BE2C (cell line): ENCODE measurements at regions not wholly inside any gene's neighbourhood (a gene's known extent, or its start where the extent isn't known, plus 50 kb on each side); places are given as distances from the start of the nearest gene placed in this dataset.

Source experiments
- DNase-seq: peaks from one replicate; pipeline ENCODE4 v3.0.0-alpha.2; 2020
- H3K27me3 ChIP-seq: fragments of 250-450 bp; sonication (Bioruptor Pico); 2 replicates; pipeline ENCODE4 v1.5.1; 2020; ENCODE audit warnings: mild to moderate bottlenecking
- H3K36me3 ChIP-seq: fragments of 250-450 bp; sonication (Bioruptor Pico); 2 replicates; pipeline ENCODE4 v1.5.1; 2020; ENCODE audit warnings: mild to moderate bottlenecking
- H3K4me1 ChIP-seq: fragments of 250-450 bp; sonication (Bioruptor Pico); 2 replicates; pipeline ENCODE4 v1.5.1; 2020
- H3K4me3 ChIP-seq: 2 replicates; pipeline ENCODE4 v1.5.1; 2011; ENCODE audit warnings: low read depth, low read length
- H3K9me3 ChIP-seq: fragments of 250-450 bp; sonication (Bioruptor Pico); 2 replicates; pipeline ENCODE4 v1.5.1; 2020
- CTCF ChIP-seq: IDR thresholded peaks from 2 replicates; pipeline ENCODE4 v1.5.1; 2012; ENCODE audit warnings: mild to moderate bottlenecking, low read depth, low read length

- Histone ChIP-seq H3K36me3 (no peaks in the 10 kb centered on the region), H3K4me1 (no peaks in the 10 kb centered on the region), H3K4me3 (no peak overlapping the region), H3K27me3 (no peaks in the 10 kb centered on the region), H3K9me3 (no peaks in the 10 kb centered on the region)
- TF ChIP-seq CTCF, result no peak
- DNase-seq, result no peak
These were observed 486.5 kb downstream of the TBC1D22A start for GRCh38 chr22:47248925-47249324.

GRCh38 chr22:47247579-47248240 lies 485.3 kb downstream of the TBC1D22A start:
- no peaks in the 10 kb centered on the region for H3K27me3 ChIP-seq
- H3K4me1 ChIP-seq, result no peaks in the 10 kb centered on the region
- no peaks in the 10 kb centered on the region for H3K36me3 ChIP-seq
- no peak for DNase-seq
- TF ChIP-seq CTCF, result no peak
- H3K9me3 ChIP-seq, result no peaks in the 10 kb centered on the region
- no peak overlapping the region for H3K4me3 ChIP-seq

- Histone ChIP-seq H3K27me3 (no peaks in the 10 kb centered on the region), H3K36me3 (no peaks in the 10 kb centered on the region), H3K9me3 (no peaks in the 10 kb centered on the region)
These were observed 483.3 kb downstream of the TBC1D22A start for GRCh38 chr22:47245786-47246185.

DNA sequence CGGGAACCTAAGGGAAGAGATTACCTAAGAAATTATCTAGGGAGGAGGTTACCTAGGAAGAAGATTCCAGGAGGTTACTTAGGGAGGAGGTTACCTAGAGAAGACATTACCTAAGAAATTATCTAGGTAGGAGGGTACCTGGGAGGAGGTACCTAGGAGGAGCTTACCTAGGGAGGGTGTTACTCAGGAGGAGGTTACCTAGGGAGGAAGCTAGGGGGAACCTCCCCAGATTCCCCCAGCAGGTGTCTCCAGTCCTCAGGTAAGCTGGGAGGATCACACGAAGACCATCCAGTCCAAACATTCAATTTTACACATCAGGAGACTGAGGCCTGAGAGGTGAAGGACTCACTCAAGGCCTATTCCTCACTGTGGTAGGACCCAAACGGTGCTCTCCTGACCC lies 482.8 kb downstream of the TBC1D22A start:
- Histone ChIP-seq H3K4me3 (no peak overlapping the region), H3K9me3 (no peaks in the 10 kb centered on the region), H3K36me3 (no peaks in the 10 kb centered on the region), H3K4me1 (no peaks in the 10 kb centered on the region), H3K27me3 (no peaks in the 10 kb centered on the region)
- TF ChIP-seq CTCF, result no peak
- no peak for DNase-seq

More at GRCh38 chr22:47245786-47246185, 483.3 kb downstream of the TBC1D22A start:
- H3K4me3 ChIP-seq, result no peak overlapping the region
- TF ChIP-seq CTCF, result no peak
- H3K4me1 ChIP-seq, result no peaks in the 10 kb centered on the region
- no peak for DNase-seq

GRCh38 chr22:47240116-47240515 lies 477.7 kb downstream of the TBC1D22A start:
- H3K4me3 ChIP-seq, result no peak overlapping the region
- H3K9me3 ChIP-seq, result no peaks in the 10 kb centered on the region
- TF ChIP-seq CTCF, result no peak
- no peaks in the 10 kb centered on the region for H3K36me3 ChIP-seq
- no peak for DNase-seq
- H3K4me1 ChIP-seq, result no peaks in the 10 kb centered on the region
- no peaks in the 10 kb centered on the region for H3K27me3 ChIP-seq

DNA sequence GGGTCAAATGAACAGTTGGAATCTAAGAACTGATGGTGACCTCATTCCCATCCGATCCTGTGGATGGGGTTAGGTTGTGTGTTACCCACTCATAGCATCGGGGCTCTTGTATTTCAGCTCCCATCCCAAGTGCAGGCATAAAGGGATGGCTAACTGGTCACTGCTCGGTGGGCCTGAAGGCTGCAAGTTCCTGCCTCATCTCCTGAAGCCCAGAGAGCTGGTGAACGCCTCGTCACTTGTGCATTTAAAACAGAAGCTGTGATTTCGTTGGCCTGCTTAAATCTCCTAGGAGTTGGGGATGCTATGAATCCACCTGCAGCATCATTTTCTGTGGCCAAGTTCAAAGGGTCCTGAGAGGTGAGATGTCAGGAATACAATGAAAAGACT lies 477.0 kb downstream of the TBC1D22A start:
- Histone ChIP-seq H3K4me1 (no peaks in the 10 kb centered on the region), H3K4me3 (no peak overlapping the region), H3K36me3 (no peaks in the 10 kb centered on the region), H3K9me3 (no peaks in the 10 kb centered on the region), H3K27me3 (no peaks in the 10 kb centered on the region)
- no peak for DNase-seq
- no peak for TF ChIP-seq CTCF
